ENCODE measurements at regions not wholly inside any gene's neighbourhood (a gene's known extent, or its start where the extent isn't known, plus 50 kb on each side); places are given as distances from the start of the nearest gene placed in this dataset.
"Not testable (repeated sequence)": the region's sequence is repeated elsewhere in the genome, so short reads cannot be mapped to it uniquely, and the experiment has no call there.

- intact Hi-C loops (cut with DNase I); H3K9me3 ChIP-seq; H3K36me3 ChIP-seq; H3K4me3 ChIP-seq; DNase-seq; H3K27me3 ChIP-seq (ENCODE audit: low read depth); ATAC-seq; H3K27ac ChIP-seq; H3K4me1 ChIP-seq: not testable (repeated sequence)
Observed at GRCh38 chr9:63820882-63821281, 1464.1 kb downstream of the FOXD4L5 start.

- H3K27ac ChIP-seq; H3K4me1 ChIP-seq; H3K36me3 ChIP-seq; DNase-seq; H3K9me3 ChIP-seq; H3K27me3 ChIP-seq (ENCODE audit: low read depth); ATAC-seq; intact Hi-C loops (cut with DNase I); H3K4me3 ChIP-seq: not testable (repeated sequence)
Observed at GRCh38 chr9:63820383-63820782, 1464.6 kb downstream of the FOXD4L5 start.

GRCh38 chr9:63817622-63818518 lies 1467.1 kb downstream of the FOXD4L5 start:
- Histone ChIP-seq H3K27ac (no peak overlapping the region), H3K4me3 (peak overlapping the region; percentile 35), H3K4me1 (no peaks in the 10 kb centered on the region), H3K36me3 (no peaks in the 10 kb centered on the region), H3K27me3 (ENCODE audit: low read depth) (peaks cover 9% of the 10 kb centered on the region), H3K9me3 (no peaks in the 10 kb centered on the region)
- ATAC-seq: peak; percentile 57 to 78
- no peak for TF ChIP-seq CTCF (IDR thresholded peaks at IDR 0.05)
- intact Hi-C loops (cut with DNase I): no loop called here
- peak; percentile 82 for DNase-seq

GRCh38 chr9:63816751-63817621 lies 1468.0 kb downstream of the FOXD4L5 start:
- ATAC-seq: peak; percentile 93
- Histone ChIP-seq H3K9me3 (no peaks in the 10 kb centered on the region), H3K4me1 (no peaks in the 10 kb centered on the region), H3K36me3 (no peaks in the 10 kb centered on the region), H3K27ac (no peak overlapping the region), H3K4me3 (peak overlapping the region; percentile 29), H3K27me3 (ENCODE audit: low read depth) (peaks cover 9% of the 10 kb centered on the region)
- intact Hi-C loops (cut with DNase I): no loop called here
- DNase-seq: peak; percentile 95
- TF ChIP-seq CTCF (IDR thresholded peaks at IDR 0.05): no peak

GRCh38 chr9:63814970-63815669 lies 1469.9 kb downstream of the FOXD4L5 start:
- DNase-seq: peak; percentile 46
- H3K27me3 ChIP-seq (ENCODE audit: low read depth); H3K27ac ChIP-seq; H3K9me3 ChIP-seq; H3K4me1 ChIP-seq; ATAC-seq; intact Hi-C loops (cut with DNase I); H3K36me3 ChIP-seq; H3K4me3 ChIP-seq: not testable (repeated sequence)

- intact Hi-C loops (cut with DNase I); H3K36me3 ChIP-seq; ATAC-seq; H3K9me3 ChIP-seq; H3K27me3 ChIP-seq (ENCODE audit: low read depth); H3K4me1 ChIP-seq: not testable (repeated sequence)
- Histone ChIP-seq H3K27ac (peak overlapping the region; percentile 53), H3K4me3 (peak overlapping the region; percentile 37)
- DNase-seq: peak; percentile 50
Observed at GRCh38 chr9:63813391-63814021, 1471.5 kb downstream of the FOXD4L5 start.

- peak; percentile 68 to 70 for ATAC-seq
- intact Hi-C loops (cut with DNase I); H3K9me3 ChIP-seq; H3K4me1 ChIP-seq; H3K4me3 ChIP-seq; H3K27me3 ChIP-seq (ENCODE audit: low read depth); H3K36me3 ChIP-seq; H3K27ac ChIP-seq: not testable (repeated sequence)
- peak; percentile 43 for DNase-seq
Observed at GRCh38 chr9:63812822-63813221, 1472.2 kb downstream of the FOXD4L5 start.

GRCh38 chr9:63804205-63804604 lies 1480.8 kb downstream of the FOXD4L5 start:
- intact Hi-C loops (cut with DNase I); H3K36me3 ChIP-seq; H3K27ac ChIP-seq; ATAC-seq; H3K9me3 ChIP-seq; DNase-seq; H3K27me3 ChIP-seq (ENCODE audit: low read depth); H3K4me3 ChIP-seq; H3K4me1 ChIP-seq: not testable (repeated sequence)

GRCh38 chr9:63794081-63794685 lies 1490.8 kb downstream of the FOXD4L5 start:
- H3K36me3 ChIP-seq; H3K27me3 ChIP-seq (ENCODE audit: low read depth); H3K4me3 ChIP-seq; H3K4me1 ChIP-seq; intact Hi-C loops (cut with DNase I); DNase-seq; H3K9me3 ChIP-seq; H3K27ac ChIP-seq: not testable (repeated sequence)
- ATAC-seq: peak in 1 of 2 donors; percentile 61

GRCh38 chr9:63787454-63787853 lies 1497.6 kb downstream of the FOXD4L5 start:
- H3K4me1 ChIP-seq; H3K27ac ChIP-seq; H3K27me3 ChIP-seq (ENCODE audit: low read depth); H3K36me3 ChIP-seq; H3K9me3 ChIP-seq; ATAC-seq; intact Hi-C loops (cut with DNase I); H3K4me3 ChIP-seq; DNase-seq: not testable (repeated sequence)

All from lower lobe of right lung (tissue), 2 donors.